Cardiac muscle cell (in vitro differentiated cells and primary cell): ENCODE measurements at regions not wholly inside any gene's neighbourhood (a gene's known extent, or its start where the extent isn't known, plus 50 kb on each side); places are given as distances from the start of the nearest gene placed in this dataset.
"Not testable (repeated sequence)": the region's sequence is repeated elsewhere in the genome, so short reads cannot be mapped to it uniquely, and the experiment has no call there.

ENCODE experiments used
- DNase-seq, 2 donors: peaks; one replicate each; pipeline versions ENCODE4 v3.0.0 to v3.0.0-alpha.2; 2010 to 2017; ENCODE audit warnings: low read depth in 1 of 2, low spot score in 1 of 2
- H3K27ac ChIP-seq: fragments of 200-600 bp; sonication (generic); 2 replicates; pipeline ENCODE4 v1.5.1; 2016
- H3K27me3 ChIP-seq: fragments of 200-600 bp; sonication (generic); 2 replicates; pipeline ENCODE4 v1.6.0; 2016; ENCODE audit warnings: control low read depth
- H3K36me3 ChIP-seq: fragments of 200-600 bp; sonication (generic); 2 replicates; pipeline ENCODE4 v1.5.1; 2016; ENCODE audit warnings: control low read depth
- H3K4me1 ChIP-seq: fragments of 200-600 bp; sonication (generic); 2 replicates; pipeline ENCODE4 v1.8.1; 2017; ENCODE audit warnings: low read depth, mild to moderate bottlenecking, mixed run types
- H3K4me3 ChIP-seq: fragments of 200-600 bp; sonication (generic); 2 replicates; pipeline ENCODE4 v1.5.1; 2016; ENCODE audit warnings: mild to moderate bottlenecking
- H3K9me3 ChIP-seq: fragments of 200-600 bp; sonication (generic); 2 replicates; pipeline ENCODE4 v1.5.1; 2017; ENCODE audit warnings: low read depth, mild to moderate bottlenecking, control low read depth
- TF ChIP-seq, protein P1 (sequence below): IDR thresholded peaks from 2 replicates; pipeline ENCODE4 v1.5.1; 2012; ENCODE audit warnings: low read depth, mild to moderate bottlenecking, low read length

DNA sequence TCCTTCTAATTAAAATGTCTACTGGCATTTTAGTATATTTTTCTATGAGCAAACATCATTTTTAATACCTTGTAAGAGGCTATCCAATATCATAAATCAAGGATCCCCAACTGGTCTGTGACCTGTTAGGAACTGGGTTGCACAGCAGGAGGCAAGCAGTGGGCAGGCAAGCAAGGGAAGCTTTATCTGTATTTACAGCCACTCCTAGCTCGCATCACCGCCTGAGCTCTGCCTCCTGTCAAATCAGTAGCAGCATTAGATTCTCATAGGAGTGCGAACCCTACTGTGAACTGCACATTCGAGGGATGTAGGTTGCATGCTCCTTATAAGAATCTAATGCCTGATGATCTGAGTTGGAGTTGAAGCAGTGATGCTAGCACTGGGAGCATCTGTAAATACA, 70.2 kb upstream of the CREB3L1 start:
- Histone ChIP-seq H3K27ac (no peak overlapping the region), H3K9me3 (no peaks in the 10 kb centered on the region), H3K27me3 (no peaks in the 10 kb centered on the region), H3K4me3 (no peak overlapping the region), H3K36me3 (no peaks in the 10 kb centered on the region), H3K4me1 (no peaks in the 10 kb centered on the region)
- no peak for DNase-seq
- TF ChIP-seq, protein P1, sequence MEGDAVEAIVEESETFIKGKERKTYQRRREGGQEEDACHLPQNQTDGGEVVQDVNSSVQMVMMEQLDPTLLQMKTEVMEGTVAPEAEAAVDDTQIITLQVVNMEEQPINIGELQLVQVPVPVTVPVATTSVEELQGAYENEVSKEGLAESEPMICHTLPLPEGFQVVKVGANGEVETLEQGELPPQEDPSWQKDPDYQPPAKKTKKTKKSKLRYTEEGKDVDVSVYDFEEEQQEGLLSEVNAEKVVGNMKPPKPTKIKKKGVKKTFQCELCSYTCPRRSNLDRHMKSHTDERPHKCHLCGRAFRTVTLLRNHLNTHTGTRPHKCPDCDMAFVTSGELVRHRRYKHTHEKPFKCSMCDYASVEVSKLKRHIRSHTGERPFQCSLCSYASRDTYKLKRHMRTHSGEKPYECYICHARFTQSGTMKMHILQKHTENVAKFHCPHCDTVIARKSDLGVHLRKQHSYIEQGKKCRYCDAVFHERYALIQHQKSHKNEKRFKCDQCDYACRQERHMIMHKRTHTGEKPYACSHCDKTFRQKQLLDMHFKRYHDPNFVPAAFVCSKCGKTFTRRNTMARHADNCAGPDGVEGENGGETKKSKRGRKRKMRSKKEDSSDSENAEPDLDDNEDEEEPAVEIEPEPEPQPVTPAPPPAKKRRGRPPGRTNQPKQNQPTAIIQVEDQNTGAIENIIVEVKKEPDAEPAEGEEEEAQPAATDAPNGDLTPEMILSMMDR = no peak

DNA sequence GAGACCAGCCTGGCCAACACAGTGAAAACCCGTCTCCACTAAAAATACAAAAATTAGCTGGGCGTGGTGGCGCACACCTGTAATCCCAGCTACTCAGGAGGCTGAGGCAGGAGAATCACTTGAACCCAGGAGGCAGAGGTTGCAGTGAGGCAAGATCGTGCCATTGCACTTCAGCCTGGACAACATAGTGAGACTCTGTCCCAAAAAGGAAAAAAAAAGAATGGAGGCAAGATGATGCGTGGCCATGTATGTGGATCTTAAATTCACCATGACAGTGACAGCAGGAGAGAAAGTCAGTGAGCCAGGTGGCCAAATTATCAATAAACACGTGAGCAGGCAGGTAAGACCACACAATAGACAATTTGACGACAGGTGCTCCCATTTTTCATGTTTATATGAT, 73.0 kb upstream of the CREB3L1 start:
- H3K36me3 ChIP-seq, H3K27ac ChIP-seq, H3K4me3 ChIP-seq, H3K9me3 ChIP-seq, DNase-seq, H3K27me3 ChIP-seq, H3K4me1 ChIP-seq: not testable (repeated sequence)

DNA sequence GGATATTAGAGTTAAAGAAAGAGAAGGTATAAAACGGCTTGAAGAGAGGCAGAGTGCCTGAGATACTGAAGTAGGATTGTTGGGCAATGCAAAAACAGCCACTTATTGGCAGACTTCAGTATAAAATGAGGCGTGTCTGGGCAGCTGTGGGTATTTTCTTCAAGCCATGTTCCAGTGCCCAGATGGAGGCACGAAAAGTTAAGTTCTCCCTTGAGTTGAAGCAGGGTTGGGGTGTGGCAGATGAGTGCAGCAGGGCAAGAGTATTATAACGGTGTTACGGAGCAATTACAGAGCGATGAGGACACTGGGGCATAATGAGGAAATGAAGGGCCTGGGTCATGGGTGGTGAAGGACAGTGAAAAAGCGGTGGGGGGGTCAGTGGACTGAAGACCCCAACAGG, 73.7 kb upstream of the CREB3L1 start:
- TF ChIP-seq, protein P1 = no peak
- H3K9me3 ChIP-seq = no peaks in the 10 kb centered on the region
- no peaks in the 10 kb centered on the region for H3K36me3 ChIP-seq
- H3K27ac ChIP-seq = no peak overlapping the region
- no peaks in the 10 kb centered on the region for H3K4me1 ChIP-seq
- no peak for DNase-seq
- no peaks in the 10 kb centered on the region for H3K27me3 ChIP-seq
- H3K4me3 ChIP-seq = no peak overlapping the region

DNA sequence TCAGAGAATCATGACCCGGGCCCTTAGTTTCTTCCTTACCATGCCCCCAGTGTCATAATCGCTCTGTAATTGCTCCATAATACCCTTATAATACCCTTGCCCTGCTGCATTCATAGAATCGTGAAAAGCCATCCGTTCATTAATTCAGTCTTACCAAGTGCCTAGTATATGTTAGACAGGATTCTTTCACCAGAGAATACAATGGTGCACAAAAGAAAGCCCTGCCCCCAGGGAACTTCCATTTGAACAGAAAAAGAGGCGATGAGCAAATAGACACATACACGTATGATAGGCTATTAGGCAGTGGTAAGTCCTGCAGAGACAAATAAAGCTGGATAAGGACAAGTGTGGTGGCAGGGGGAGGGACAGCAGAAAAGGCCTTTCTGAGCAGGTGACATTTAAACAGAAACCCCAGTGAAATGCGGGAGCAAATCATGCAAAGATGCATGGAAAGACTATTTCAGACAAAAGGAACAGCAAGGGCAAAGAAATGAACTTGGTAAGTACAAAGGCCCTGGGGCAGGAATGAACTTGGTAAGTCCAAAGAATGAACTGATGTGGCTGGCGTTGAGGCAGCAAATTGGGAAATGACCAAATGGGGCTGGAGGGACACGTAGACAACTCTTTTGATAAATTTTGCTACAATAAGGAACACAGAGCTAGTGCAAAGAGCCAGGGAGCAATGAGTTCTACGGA, 74.6 kb upstream of the CREB3L1 start:
- H3K9me3 ChIP-seq = no peaks in the 10 kb centered on the region
- no peaks in the 10 kb centered on the region for H3K4me1 ChIP-seq
- TF ChIP-seq, protein P1 = no peak
- H3K27me3 ChIP-seq = no peaks in the 10 kb centered on the region
- no peak overlapping the region for H3K27ac ChIP-seq
- no peak for DNase-seq
- no peak overlapping the region for H3K4me3 ChIP-seq
- no peaks in the 10 kb centered on the region for H3K36me3 ChIP-seq

DNA sequence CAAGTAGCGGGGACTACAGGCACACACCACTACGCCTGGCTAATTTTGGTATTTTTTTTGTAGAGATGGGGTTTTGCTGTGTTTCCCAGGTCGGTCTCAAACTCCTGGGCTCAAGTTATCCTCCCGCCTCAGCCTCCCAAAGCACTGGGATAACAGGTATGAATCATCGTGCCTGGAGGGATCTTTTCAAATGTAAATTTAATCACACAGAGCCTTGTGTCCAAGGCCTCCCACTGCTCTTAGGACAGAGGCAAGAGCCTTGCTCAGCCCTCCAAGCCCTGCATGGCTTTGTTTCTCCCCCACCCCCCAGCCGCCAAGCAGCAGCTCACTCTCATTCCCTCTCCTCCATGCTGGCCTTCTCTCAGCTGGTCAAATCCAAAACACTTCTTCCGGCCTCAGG, 75.3 kb upstream of the CREB3L1 start:
- TF ChIP-seq, protein P1 = no peak
- H3K27me3 ChIP-seq = no peaks in the 10 kb centered on the region
- H3K4me1 ChIP-seq = no peaks in the 10 kb centered on the region
- no peak overlapping the region for H3K4me3 ChIP-seq
- H3K9me3 ChIP-seq = no peaks in the 10 kb centered on the region
- H3K36me3 ChIP-seq = no peaks in the 10 kb centered on the region
- no peak for DNase-seq
- no peak overlapping the region for H3K27ac ChIP-seq

DNA sequence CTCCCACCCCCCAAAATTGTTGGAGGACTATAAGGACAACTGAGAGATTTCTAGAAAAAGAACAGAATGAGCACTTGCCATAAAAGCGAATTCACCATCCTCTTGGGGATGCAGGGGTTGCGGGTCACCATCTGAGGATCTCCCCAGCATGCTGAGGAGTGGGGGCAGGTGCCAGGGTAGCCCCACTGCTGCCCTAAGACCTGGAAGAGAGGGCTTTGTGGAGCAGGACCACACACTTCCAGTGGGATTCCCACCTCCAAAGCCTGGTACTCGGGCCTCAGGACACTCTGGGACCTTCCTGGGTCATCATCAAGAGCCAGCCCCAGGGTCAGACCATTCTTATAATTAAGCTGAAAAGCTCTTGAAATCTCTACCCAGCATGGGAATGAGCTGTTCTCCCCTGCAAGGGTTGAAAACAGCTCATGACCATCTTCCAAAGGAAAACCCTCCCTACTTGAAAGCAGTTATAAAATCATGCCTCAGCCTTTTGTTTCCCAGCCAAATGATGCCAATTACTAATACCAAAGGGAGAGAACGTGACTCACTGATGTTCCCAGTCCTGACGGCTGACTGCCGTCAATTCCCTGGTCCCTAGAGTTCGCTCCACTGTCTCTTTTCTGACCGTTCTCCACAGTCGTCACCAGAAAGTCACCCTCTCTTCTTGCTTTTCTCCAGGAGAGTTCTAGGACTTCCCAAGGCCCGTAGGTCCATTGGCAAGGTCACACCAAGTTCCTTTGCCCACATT, 76.8 kb upstream of the CREB3L1 start:
- no peak for DNase-seq
- Histone ChIP-seq H3K4me3 (no peak overlapping the region), H3K36me3 (no peaks in the 10 kb centered on the region), H3K27ac (no peak overlapping the region), H3K4me1 (no peaks in the 10 kb centered on the region), H3K9me3 (no peaks in the 10 kb centered on the region), H3K27me3 (peaks cover 3% of the 10 kb centered on the region)
- TF ChIP-seq, protein P1 = no peak
